NB4 (cell line): ENCODE measurements at regions not wholly inside any gene's neighbourhood (a gene's known extent, or its start where the extent isn't known, plus 50 kb on each side); places are given as distances from the start of the nearest gene placed in this dataset.

Source experiments
- MAX ChIP-seq: IDR thresholded peaks from 2 replicates; pipeline ENCODE4 v1.6.1; 2011; ENCODE audit warnings: low read depth, low read length
- TF ChIP-seq, protein P1 (sequence below): IDR thresholded peaks from one replicate; pipeline ENCODE4 v1.5.1; 2012; ENCODE audit warnings: low read depth, low read length

DNA sequence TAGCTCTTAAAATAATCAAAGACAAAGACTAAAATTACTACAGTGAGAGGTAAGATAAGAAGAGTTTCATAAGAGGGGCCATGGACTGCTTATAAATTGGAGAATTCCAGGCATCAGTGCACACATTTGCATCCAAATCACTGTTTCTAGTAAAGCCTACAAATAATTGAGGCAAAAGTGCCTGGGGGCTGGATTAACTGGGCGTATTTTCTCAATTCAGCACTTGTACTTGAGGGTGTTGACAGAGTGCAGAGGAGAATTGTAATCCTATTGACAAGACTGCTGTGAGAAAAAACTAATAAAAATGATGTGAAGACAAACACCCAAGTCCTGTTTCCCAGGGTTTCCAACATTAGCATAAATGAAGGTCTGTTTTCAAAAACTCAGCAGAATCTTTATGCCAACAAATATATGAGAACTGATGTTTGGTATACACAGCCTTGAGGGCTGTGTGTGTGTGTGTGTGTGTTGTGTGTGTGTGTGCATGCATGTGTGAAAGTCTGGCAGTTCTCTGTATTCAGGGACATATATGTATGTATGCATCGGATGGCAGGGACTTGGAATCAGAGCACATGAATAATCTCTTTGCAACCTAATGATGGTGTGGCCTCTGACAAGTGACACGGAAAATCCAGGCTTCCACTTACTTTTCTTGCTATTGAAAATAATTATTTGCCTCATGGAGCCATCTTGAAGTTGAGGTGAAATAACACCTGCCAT lies 182.1 kb upstream of the CDC14C start:
- TF ChIP-seq, protein P1, sequence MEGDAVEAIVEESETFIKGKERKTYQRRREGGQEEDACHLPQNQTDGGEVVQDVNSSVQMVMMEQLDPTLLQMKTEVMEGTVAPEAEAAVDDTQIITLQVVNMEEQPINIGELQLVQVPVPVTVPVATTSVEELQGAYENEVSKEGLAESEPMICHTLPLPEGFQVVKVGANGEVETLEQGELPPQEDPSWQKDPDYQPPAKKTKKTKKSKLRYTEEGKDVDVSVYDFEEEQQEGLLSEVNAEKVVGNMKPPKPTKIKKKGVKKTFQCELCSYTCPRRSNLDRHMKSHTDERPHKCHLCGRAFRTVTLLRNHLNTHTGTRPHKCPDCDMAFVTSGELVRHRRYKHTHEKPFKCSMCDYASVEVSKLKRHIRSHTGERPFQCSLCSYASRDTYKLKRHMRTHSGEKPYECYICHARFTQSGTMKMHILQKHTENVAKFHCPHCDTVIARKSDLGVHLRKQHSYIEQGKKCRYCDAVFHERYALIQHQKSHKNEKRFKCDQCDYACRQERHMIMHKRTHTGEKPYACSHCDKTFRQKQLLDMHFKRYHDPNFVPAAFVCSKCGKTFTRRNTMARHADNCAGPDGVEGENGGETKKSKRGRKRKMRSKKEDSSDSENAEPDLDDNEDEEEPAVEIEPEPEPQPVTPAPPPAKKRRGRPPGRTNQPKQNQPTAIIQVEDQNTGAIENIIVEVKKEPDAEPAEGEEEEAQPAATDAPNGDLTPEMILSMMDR: no peak
- no peak for TF ChIP-seq MAX
